ENCODE measurements at regions not wholly inside any gene's neighbourhood (a gene's known extent, or its start where the extent isn't known, plus 50 kb on each side); places are given as distances from the start of the nearest gene placed in this dataset.

GRCh38 chr6:14601490-14601889 is 483.9 kb downstream of the CD83 start:
- TF ChIP-seq POLR2AphosphoS5 (IDR thresholded peaks at IDR 0.05; ENCODE audit: low read depth, low read length) (no peak), TAF1 (IDR thresholded peaks at IDR 0.05; ENCODE audit: borderline replicate concordance, insufficient read depth, low read length) (no peak), REST (IDR thresholded peaks at IDR 0.05; ENCODE audit: insufficient read depth in 1 of 2, low read depth in 2 of 2, low read length in 2 of 2) (no peak), FOXP2 (optimal IDR thresholded peaks at IDR 0.05; ENCODE audit: borderline replicate concordance, extremely low read depth, extremely low read length, insufficient read depth) (no peak), SIN3A (IDR thresholded peaks at IDR 0.05; ENCODE audit: borderline replicate concordance, insufficient read depth, low read length) (no peak)

DNA sequence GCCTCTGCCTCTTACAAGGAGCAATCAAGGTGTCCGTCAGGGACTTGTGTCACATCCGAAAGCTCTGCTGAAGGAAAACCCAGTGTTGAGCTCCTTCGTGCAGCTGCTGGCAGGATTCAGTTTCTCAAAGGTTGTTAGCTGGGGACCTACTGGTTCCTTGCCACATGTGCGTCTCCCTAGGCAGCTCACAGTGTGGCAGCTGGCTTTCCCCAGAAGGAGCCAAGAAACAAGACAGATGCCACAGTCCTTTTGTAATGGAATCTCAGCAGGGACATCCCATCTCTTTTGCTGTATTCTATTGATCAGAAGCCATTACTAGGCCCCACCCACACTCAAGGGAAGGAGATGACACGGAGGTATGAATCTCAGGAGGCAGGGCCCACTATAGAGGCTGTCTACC is 488.8 kb downstream of the CD83 start:
- TF ChIP-seq POLR2AphosphoS5 (IDR thresholded peaks at IDR 0.05; ENCODE audit: low read depth, low read length) = no peak

DNA sequence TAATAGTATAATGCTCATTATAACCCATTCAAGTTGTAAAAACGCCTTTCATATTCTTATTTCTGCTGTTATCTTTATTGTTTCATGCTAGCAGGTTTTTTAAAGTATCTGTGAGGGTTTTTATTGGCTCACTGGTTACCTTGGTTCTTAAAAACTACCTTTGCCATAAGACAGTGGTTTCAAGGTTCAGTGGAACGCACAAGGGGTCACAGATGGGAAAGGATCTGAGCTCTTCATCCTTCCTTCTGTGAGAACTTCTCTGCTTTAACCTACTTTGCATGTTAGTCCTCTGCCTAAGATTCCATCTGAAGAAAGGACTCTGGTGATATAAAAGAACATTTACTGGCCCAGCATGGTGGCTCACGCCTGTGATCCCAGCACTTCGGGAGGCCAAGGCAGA is 492.6 kb downstream of the CD83 start:
- TF ChIP-seq TAF1 (IDR thresholded peaks at IDR 0.05; ENCODE audit: borderline replicate concordance, insufficient read depth, low read length) = no peak
- no peak for TF ChIP-seq POLR2AphosphoS5 (IDR thresholded peaks at IDR 0.05; ENCODE audit: low read depth, low read length)
- TF ChIP-seq REST (IDR thresholded peaks at IDR 0.05; ENCODE audit: insufficient read depth in 1 of 2, low read depth in 2 of 2, low read length in 2 of 2) = no peak

- TF ChIP-seq SIN3A (IDR thresholded peaks at IDR 0.05; ENCODE audit: borderline replicate concordance, insufficient read depth, low read length) = no peak
- no peak for TF ChIP-seq TAF1 (IDR thresholded peaks at IDR 0.05; ENCODE audit: borderline replicate concordance, insufficient read depth, low read length)
- TF ChIP-seq FOXP2 (optimal IDR thresholded peaks at IDR 0.05; ENCODE audit: borderline replicate concordance, extremely low read depth, extremely low read length, insufficient read depth) = no peak
- TF ChIP-seq POLR2AphosphoS5 (IDR thresholded peaks at IDR 0.05; ENCODE audit: low read depth, low read length) = no peak
Observed at GRCh38 chr6:14612016-14612980, 494.7 kb downstream of the CD83 start.

- TF ChIP-seq SIN3A (IDR thresholded peaks at IDR 0.05; ENCODE audit: borderline replicate concordance, insufficient read depth, low read length) (no peak), TAF1 (IDR thresholded peaks at IDR 0.05; ENCODE audit: borderline replicate concordance, insufficient read depth, low read length) (no peak), REST (IDR thresholded peaks at IDR 0.05; ENCODE audit: insufficient read depth in 1 of 2, low read depth in 2 of 2, low read length in 2 of 2) (no peak), POLR2AphosphoS5 (IDR thresholded peaks at IDR 0.05; ENCODE audit: low read depth, low read length) (no peak), FOXP2 (optimal IDR thresholded peaks at IDR 0.05; ENCODE audit: borderline replicate concordance, extremely low read depth, extremely low read length, insufficient read depth) (no peak)
Observed at GRCh38 chr6:14614631-14615030, 497.1 kb downstream of the CD83 start.

- no peak for TF ChIP-seq SIN3A (IDR thresholded peaks at IDR 0.05; ENCODE audit: borderline replicate concordance, insufficient read depth, low read length)
Observed at GRCh38 chr6:14616656-14617055, 499.1 kb downstream of the CD83 start.
